HG03457 (cell line): ENCODE measurements at regions not wholly inside any gene's neighbourhood (a gene's known extent, or its start where the extent isn't known, plus 50 kb on each side); places are given as distances from the start of the nearest gene placed in this dataset.

ENCODE experiments used
- ATAC-seq: cut with Tn5 transposase; IDR thresholded peaks from one replicate; pipeline ENCODE4 v1.9.1; 2021; ENCODE audit warnings: moderate number of reproducible peaks; ENCODE audit not compliant: unreplicated experiment

GRCh38 chr20:60600036-60600435 lies 641.8 kb downstream of the CDH26 start:
- no peak for ATAC-seq

- no peak for ATAC-seq
Observed at GRCh38 chr20:60624066-60624465, 628.0 kb upstream of the CDH4 start.

GRCh38 chr20:60627751-60628565 lies 624.1 kb upstream of the CDH4 start:
- ATAC-seq = no peak

GRCh38 chr20:60628749-60629148 lies 623.3 kb upstream of the CDH4 start:
- ATAC-seq = no peak

- no peak for ATAC-seq
Observed at GRCh38 chr20:60629206-60629605, 622.9 kb upstream of the CDH4 start.

- ATAC-seq = no peak
Observed at GRCh38 chr20:60630609-60631008, 621.5 kb upstream of the CDH4 start.

- no peak for ATAC-seq
Observed at GRCh38 chr20:60631585-60632287, 620.3 kb upstream of the CDH4 start.

- no peak for ATAC-seq
Observed at GRCh38 chr20:60632391-60633262, 619.4 kb upstream of the CDH4 start.

- no peak for ATAC-seq
Observed at GRCh38 chr20:60634491-60635172, 617.4 kb upstream of the CDH4 start.

GRCh38 chr20:60636417-60636816 lies 615.6 kb upstream of the CDH4 start:
- no peak for ATAC-seq

- ATAC-seq = no peak
Observed at GRCh38 chr20:60637801-60638200, 614.3 kb upstream of the CDH4 start.

- ATAC-seq = no peak
Observed at GRCh38 chr20:60638430-60639098, 613.5 kb upstream of the CDH4 start.

- no peak for ATAC-seq
Observed at GRCh38 chr20:60641879-60642447, 610.1 kb upstream of the CDH4 start.

GRCh38 chr20:60642541-60642940 lies 609.5 kb upstream of the CDH4 start:
- ATAC-seq = no peak

- ATAC-seq = no peak
Observed at GRCh38 chr20:60648556-60648955, 603.5 kb upstream of the CDH4 start.

- ATAC-seq = no peak
Observed at GRCh38 chr20:60649541-60649940, 602.5 kb upstream of the CDH4 start.

GRCh38 chr20:60650087-60650486 lies 602.0 kb upstream of the CDH4 start:
- no peak for ATAC-seq

GRCh38 chr20:60652046-60652445 lies 600.0 kb upstream of the CDH4 start:
- no peak for ATAC-seq

GRCh38 chr20:60652615-60653014 lies 599.4 kb upstream of the CDH4 start:
- ATAC-seq = no peak
